D721Med (cell line): ENCODE measurements at regions not wholly inside any gene's neighbourhood (a gene's known extent, or its start where the extent isn't known, plus 50 kb on each side); places are given as distances from the start of the nearest gene placed in this dataset.

Experiments used
- DNase-seq: peaks from one replicate; pipeline ENCODE4 v3.0.0; 2011; ENCODE audit warnings: low spot score; ENCODE audit not compliant: insufficient read length
- FAIRE-seq: peaks from 2 replicates; lab custom pipeline; 2011; peaks lifted over from hg19 to GRCh38; lab: Jason Lieb, UNC
- CTCF ChIP-seq: IDR thresholded peaks from 2 replicates; pipeline ENCODE4 v1.5.1; 2012; ENCODE audit warnings: mild to moderate bottlenecking, control low read depth; ENCODE audit not compliant: insufficient read depth; ENCODE audit errors: missing control alignments

GRCh38 chr12:94872007-94872653 lies 131.4 kb downstream of the NDUFA12 start:
- FAIRE-seq = no peak
- no peak for DNase-seq
- no peak for TF ChIP-seq CTCF

- DNase-seq (no peak), FAIRE-seq (no peak)
These were observed 133.0 kb downstream of the NDUFA12 start for GRCh38 chr12:94870511-94870910.

GRCh38 chr12:94868161-94868560 lies 135.3 kb downstream of the NDUFA12 start:
- FAIRE-seq (no peak), DNase-seq (no peak)
- no peak for TF ChIP-seq CTCF

More at GRCh38 chr12:94870511-94870910, 133.0 kb downstream of the NDUFA12 start:
- TF ChIP-seq CTCF = no peak

GRCh38 chr12:94867066-94867855 lies 136.2 kb downstream of the NDUFA12 start:
- no peak for TF ChIP-seq CTCF
- DNase-seq (no peak), FAIRE-seq (no peak)

- no peak for DNase-seq
- no peak for FAIRE-seq
- TF ChIP-seq CTCF = no peak
These were observed 138.5 kb downstream of the NDUFA12 start for GRCh38 chr12:94864987-94865386.

- DNase-seq (no peak), FAIRE-seq (no peak)
- TF ChIP-seq CTCF = no peak
These were observed 140.0 kb downstream of the NDUFA12 start for GRCh38 chr12:94863321-94864035.
